ENCODE measurements at regions not wholly inside any gene's neighbourhood (a gene's known extent, or its start where the extent isn't known, plus 50 kb on each side); places are given as distances from the start of the nearest gene placed in this dataset.

DNA sequence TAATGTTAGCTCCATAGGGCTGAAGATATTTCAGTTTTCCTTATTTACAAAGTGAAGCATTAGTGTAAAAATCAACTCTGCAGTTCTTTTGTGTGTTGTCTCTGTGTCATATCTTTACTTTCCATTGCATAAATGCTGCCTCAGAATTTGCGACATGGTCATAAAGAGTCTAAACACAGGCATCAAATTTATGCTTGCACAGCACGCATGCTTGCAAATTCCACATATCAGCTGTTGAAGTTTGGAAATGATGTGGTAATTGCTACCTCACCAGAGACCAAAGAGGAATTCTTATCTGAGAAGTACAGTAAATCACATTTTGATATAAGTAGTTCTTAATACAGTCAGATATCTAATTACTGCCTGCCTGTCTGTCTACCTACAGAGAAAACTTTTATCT is 348.2 kb upstream of the GRM3 start:
- TF ChIP-seq EP300 (IDR thresholded peaks at IDR 0.05) (no peak), CTCF (IDR thresholded peaks at IDR 0.05) (no peak), POLR2AphosphoS5 (IDR thresholded peaks at IDR 0.05) (no peak)
